ENCODE measurements at regions not wholly inside any gene's neighbourhood (a gene's known extent, or its start where the extent isn't known, plus 50 kb on each side); places are given as distances from the start of the nearest gene placed in this dataset.

DNA sequence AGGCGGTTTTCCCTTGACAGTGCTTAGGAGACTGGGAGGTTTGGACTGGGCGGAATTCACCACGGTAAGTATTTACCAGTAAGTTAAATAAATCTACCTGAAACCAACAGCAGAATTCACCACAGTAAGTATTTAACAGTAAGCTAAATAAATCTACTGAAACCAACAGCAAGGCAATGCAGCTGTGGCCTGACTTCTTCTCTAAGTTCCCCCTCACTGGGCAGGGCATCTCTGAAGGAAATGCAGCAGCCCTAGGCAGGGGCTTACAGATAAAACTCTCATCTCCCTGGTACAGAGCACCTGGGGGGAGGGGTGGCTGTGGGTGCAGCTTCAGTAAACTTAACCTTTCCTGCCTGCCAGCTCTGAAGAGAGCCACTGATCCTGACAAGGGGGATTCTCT is 432.5 kb upstream of the LRRTM1 start:
- TF ChIP-seq, protein P1, sequence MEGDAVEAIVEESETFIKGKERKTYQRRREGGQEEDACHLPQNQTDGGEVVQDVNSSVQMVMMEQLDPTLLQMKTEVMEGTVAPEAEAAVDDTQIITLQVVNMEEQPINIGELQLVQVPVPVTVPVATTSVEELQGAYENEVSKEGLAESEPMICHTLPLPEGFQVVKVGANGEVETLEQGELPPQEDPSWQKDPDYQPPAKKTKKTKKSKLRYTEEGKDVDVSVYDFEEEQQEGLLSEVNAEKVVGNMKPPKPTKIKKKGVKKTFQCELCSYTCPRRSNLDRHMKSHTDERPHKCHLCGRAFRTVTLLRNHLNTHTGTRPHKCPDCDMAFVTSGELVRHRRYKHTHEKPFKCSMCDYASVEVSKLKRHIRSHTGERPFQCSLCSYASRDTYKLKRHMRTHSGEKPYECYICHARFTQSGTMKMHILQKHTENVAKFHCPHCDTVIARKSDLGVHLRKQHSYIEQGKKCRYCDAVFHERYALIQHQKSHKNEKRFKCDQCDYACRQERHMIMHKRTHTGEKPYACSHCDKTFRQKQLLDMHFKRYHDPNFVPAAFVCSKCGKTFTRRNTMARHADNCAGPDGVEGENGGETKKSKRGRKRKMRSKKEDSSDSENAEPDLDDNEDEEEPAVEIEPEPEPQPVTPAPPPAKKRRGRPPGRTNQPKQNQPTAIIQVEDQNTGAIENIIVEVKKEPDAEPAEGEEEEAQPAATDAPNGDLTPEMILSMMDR (IDR thresholded peaks at IDR 0.05), result no peak
- TF ChIP-seq POLR2A (IDR thresholded peaks at IDR 0.05), result no peak

All from testis (tissue), 2 donors.